GM21619 (cell line): ENCODE measurements at regions not wholly inside any gene's neighbourhood (a gene's known extent, or its start where the extent isn't known, plus 50 kb on each side); places are given as distances from the start of the nearest gene placed in this dataset.

Source experiments
- ATAC-seq: cut with Tn5 transposase; IDR thresholded peaks from one replicate; pipeline ENCODE4 v1.9.1; 2021; ENCODE audit not compliant: unreplicated experiment

GRCh38 chr22:47296405-47297260, 534.2 kb downstream of the TBC1D22A start:
- no peak for ATAC-seq

- no peak for ATAC-seq
Measured at GRCh38 chr22:47295982-47296381, 533.5 kb downstream of the TBC1D22A start.

- ATAC-seq = no peak
Measured at GRCh38 chr22:47295226-47295901, 532.9 kb downstream of the TBC1D22A start.

GRCh38 chr22:47294576-47294975, 532.1 kb downstream of the TBC1D22A start:
- ATAC-seq = no peak

GRCh38 chr22:47294222-47294532, 531.7 kb downstream of the TBC1D22A start:
- ATAC-seq = no peak

- ATAC-seq = no peak
Measured at GRCh38 chr22:47293368-47294221, 531.1 kb downstream of the TBC1D22A start.

GRCh38 chr22:47292546-47293320, 530.3 kb downstream of the TBC1D22A start:
- no peak for ATAC-seq

- no peak for ATAC-seq
Measured at GRCh38 chr22:47291565-47292495, 529.4 kb downstream of the TBC1D22A start.

GRCh38 chr22:47290706-47291430, 528.4 kb downstream of the TBC1D22A start:
- no peak for ATAC-seq

GRCh38 chr22:47289336-47289985, 527.0 kb downstream of the TBC1D22A start:
- ATAC-seq = no peak

- no peak for ATAC-seq
Measured at GRCh38 chr22:47288680-47289079, 526.2 kb downstream of the TBC1D22A start.

GRCh38 chr22:47287516-47287915, 525.1 kb downstream of the TBC1D22A start:
- ATAC-seq = no peak

- no peak for ATAC-seq
Measured at GRCh38 chr22:47286590-47286989, 524.1 kb downstream of the TBC1D22A start.

GRCh38 chr22:47285981-47286380, 523.5 kb downstream of the TBC1D22A start:
- no peak for ATAC-seq

- no peak for ATAC-seq
Measured at GRCh38 chr22:47284822-47285221, 522.4 kb downstream of the TBC1D22A start.

- no peak for ATAC-seq
Measured at GRCh38 chr22:47284360-47284759, 521.9 kb downstream of the TBC1D22A start.

GRCh38 chr22:47283616-47284270, 521.3 kb downstream of the TBC1D22A start:
- ATAC-seq = no peak

GRCh38 chr22:47282851-47283250, 520.4 kb downstream of the TBC1D22A start:
- ATAC-seq = no peak
